NK-92 treated with Interleukin-12 subunit alpha and Interleukin-12 subunit beta, amount 100 ng/mL, for 24 hours (cell line): ENCODE measurements at regions not wholly inside any gene's neighbourhood (a gene's known extent, or its start where the extent isn't known, plus 50 kb on each side); places are given as distances from the start of the nearest gene placed in this dataset.
"Not testable (repeated sequence)": the region's sequence is repeated elsewhere in the genome, so short reads cannot be mapped to it uniquely, and the experiment has no call there.

Experiments used
- DNase-seq: peaks from one replicate; lab custom pipeline; 2025; lab: John Stamatoyannopoulos, UW

DNA sequence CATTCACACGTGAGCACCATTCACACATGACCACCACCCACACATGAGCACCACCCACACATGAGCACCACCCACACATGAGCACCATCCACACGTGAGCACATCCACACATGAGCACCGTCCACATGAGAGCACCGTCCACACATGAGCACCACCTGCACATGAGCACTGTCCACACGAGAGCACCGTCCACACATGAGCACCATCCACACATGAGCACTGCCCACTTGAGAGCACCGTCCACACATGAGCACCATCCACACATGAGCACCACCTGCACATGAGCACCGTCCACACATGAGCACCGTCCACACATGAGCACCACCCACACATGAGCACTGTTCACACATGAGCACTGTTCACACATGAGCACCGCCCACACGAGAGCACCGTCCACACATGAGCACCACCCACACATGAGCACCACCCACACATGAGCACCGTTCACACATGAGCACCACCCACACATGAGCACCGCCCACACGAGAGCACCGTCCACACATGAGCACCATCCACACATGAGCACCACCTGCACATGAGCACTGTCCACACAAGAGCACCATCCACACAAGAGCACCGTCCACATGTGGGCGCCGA, 471.3 kb upstream of the SALL3 start:
- DNase-seq = not testable (repeated sequence)

DNA sequence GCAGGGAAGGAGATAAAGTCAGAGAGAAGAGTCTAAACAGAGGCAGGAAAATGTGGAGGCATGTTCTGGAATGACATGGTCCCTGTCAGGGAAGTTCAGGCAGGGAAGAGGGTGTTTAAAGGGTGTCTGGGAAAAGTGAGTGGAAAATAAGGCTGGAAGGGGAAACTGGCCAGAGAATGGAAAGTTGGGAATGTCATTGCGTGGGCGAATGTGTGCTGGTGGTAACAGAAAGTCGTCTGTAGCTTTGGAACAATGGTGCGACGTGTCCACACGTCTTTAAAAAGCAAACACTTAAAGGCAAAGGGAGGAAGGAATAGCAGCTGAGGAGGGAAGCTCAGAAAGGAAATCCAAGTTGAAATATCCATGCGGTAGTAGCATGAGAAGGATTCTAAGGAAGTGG, 469.5 kb upstream of the SALL3 start:
- DNase-seq = no peak

DNA sequence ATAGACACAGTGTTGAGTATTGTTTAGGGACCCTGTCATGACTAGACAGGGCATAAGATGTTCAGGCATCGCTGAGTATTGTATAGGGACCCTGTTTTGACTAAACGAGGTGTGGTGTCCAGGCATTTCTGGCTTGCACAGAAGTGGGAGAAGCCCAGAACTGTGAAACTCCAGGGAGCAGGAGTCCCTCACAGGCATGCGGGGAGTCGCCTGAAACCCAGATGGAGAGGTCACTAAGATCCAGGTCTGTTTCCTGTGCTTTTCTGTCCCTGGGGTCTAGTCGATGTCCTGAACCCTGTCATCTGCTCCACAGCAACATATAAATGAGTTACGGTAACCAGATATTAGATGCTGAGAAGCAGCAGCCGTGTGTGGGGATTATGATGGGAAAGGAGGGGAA, 469.0 kb upstream of the SALL3 start:
- no peak for DNase-seq

DNA sequence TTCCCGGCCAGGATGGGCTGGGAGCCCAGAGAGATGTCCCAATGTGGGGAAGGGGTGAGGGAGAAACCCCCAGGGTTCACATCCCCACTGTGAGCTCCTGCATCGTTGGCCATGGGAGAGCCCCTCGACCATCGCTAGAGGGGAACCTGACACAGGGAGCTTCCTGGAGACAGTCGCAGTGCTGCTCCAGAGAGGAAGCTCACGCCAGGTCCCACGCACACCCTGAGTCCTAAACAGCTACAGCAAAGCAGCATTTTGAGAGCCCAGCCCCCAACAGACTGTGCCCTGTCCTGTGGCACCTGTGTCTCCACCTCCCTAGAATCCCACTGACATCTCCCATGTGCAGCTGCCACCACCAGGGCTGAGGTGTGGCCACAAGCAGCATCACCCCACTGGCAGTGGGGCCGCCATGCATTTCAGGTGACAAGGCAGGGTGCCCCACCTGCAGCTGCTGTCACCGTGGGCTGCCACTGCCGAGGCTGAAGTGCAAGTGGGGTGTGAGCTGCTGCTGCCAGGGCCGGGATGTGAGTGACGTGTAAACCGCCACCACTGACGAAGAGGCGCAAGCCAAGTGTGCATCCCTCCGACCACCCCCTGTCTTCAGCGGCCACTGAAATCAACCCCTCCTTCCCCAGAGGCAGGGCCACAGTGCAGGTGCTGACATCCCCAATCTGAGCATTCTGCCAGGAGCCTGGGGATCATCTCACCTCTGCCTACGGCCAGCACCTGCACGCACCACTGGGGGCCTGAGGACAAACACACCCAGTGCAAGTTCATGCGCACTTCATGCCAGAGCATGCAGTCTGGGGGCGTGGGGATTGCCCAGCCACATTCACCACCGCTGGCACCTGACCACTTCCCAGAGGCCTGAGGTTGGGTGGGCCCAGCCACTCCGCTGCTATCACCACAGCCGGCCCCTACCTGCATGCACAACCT, 467.7 kb upstream of the SALL3 start:
- DNase-seq = no peak

DNA sequence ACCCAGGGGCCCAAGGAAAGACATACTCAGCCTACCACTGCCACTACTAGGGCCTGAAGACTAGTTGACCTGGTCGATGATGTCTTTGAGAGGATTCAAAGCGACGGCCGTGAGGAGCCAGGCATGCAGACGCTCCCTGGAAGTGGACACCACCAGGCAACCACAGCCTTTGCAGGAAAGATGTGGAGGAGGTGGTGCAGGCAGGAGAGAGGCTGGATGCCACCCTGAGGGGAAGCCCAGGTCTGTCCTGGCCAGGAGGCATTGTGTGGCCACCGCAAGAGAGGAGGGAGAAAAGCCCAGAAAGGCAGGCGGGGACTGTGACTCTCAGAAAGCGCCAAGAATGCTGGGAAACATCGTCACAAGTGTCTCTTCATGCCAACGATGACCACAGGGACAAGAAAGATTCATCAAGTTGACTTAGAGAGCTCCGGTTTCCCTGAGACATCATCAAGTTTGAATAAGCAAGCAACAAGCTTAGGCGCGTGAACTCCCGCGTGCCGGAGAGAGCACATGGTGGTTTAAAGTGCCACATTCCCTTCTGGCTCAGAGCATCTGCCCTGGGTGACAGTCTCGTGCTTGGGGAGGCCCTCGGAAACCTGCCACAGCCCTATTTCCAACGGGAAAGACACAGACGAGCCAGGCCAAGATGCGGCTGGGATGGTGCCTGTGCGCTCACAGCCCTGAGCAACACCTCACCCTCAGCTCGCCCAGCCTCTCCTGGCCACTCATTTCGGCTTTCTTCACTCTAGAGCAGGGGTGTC, 464.5 kb upstream of the SALL3 start:
- DNase-seq = no peak

DNA sequence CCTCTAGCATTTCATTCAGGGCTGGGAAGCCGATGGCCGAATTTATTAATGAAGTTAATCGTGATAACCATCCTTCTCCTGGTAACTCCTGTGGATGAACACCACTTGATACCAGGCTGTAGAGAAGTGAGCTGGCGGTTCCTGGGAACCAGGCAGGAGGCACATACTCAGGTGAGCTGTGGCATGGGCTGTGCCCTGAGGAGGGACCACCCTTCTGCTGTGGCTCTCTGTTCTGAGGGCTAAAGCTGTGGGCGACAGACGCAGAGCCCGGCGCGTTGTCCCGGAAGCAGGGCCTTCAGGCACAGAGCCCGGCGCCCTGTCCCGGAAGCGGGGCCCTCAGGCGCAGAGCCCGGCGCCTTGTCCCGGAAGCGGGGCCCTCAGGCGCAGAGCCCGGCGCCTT, 462.3 kb upstream of the SALL3 start:
- no peak for DNase-seq

DNA sequence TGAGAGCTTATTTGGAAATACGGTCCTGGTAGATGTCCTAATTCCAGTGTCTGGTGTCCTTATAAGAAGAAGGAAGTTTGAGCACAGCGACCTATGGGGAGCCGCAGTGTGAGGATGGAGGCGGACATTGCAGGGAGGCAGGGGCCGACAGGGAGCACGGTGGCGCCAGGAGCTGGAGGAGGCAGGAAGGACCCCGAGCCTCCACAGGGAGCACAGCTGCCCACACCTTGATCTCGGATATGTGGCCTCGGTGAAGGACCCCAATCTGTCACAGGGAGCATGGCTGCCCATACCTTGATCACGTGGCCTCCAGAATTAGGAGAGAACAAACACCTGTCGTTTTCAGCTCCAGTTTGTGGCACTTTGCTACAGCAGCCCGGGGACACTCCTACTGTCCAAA, 461.6 kb upstream of the SALL3 start:
- no peak for DNase-seq

DNA sequence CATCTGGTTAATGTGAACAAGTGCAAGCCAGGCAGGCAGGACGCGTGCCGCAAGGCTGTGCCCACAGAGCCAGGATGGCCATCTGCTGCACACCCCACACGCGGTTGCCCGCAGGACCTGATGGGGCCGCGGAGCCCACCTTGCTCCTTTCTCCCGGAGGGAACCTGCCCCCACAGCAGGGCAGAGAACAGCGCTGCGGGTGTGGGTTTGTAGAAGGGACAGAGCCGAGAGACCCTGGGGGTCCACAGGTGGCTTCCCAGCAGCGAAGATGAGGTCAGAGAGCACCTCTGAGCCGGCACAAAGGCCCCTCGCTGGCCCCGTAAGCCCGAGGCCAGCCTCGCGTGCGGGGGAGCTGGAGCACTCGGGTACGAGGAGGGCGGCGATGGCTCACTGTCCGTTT, 460.8 kb upstream of the SALL3 start:
- DNase-seq = no peak

DNA sequence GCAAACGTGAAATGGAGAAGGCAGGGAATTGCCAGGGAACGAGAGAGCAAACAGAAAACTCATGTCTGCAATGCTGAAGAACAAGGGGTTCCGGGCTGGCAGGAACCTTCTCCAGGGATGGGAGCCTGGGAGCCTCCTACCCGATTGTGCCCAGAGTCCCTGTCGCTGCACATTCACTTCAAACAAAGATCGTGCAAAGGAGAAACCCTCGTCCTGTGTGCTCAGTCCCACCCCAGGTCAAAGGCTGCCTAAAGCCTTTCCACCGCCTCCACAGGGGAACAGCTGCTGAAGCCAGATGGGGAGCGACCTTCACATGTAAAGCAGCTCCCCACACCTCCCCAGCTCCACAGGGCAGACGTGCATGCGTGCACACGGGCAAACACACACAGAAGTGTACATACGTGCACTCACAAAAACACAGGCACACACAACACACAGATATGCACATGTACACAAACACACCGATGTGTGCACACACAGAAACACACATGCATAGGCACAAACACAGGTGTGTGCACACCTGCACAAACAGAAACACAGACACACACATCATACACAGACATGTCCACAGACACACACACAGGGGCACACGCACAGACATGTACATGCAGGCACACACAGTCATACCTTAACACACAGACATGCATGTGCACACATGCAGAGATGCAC, 460.1 kb upstream of the SALL3 start:
- DNase-seq = no peak

DNA sequence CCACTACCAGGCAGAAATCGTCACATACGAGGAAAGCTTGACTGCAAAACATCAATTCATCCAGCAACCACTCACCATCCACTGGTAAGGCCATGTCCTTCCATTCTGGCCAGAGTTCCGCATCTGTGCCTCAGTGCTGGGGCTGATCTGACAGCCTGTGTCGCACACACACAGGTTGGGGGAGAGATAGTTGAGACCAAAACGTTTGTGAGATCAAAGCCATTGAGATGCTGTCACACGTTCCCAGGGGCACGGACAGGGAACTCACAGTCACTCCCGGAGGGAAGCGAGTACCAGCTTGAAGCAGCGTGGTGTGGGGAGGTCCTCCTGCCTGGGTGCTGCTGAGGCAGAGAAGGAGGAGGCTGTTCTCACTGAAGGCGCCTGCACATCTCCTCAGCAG, 458.5 kb upstream of the SALL3 start:
- no peak for DNase-seq

DNA sequence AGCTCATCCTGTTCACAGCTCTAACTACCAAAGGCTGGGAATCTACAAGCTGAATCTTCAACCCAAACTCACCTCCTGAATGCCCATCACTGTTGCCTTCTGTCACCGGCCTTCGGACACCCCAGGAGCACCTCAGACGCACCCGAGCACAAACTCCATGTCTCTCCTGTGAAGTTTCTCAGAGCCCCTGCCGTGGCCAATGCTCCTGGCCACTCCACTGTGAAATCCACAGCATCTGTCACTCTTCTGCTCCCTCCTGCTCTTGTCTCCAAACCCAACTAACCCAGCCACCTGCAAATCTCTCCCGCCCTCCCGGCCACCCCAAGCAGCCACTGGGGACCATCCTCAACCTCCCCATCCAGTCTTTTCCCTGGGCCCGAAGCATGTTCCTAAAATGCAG, 457.9 kb upstream of the SALL3 start:
- DNase-seq = no peak

DNA sequence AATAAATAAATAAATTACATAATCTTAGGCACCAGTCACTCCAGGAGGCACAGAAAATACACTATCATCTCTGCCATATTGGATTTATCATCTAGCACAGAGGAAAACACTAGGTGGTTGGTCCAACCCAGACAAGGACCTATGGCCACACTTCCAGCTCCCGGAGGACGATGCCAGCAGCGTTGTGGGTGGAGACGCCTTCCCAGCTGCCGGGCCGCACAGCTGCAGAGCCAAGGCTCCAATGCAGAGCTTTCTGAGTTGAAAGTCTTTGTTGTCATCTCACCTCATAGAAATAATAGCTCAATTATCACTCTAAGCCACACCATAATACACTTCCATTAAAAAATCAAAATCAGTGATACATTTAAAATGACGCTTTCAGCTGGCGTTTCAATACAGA, 457.1 kb upstream of the SALL3 start:
- no peak for DNase-seq

DNA sequence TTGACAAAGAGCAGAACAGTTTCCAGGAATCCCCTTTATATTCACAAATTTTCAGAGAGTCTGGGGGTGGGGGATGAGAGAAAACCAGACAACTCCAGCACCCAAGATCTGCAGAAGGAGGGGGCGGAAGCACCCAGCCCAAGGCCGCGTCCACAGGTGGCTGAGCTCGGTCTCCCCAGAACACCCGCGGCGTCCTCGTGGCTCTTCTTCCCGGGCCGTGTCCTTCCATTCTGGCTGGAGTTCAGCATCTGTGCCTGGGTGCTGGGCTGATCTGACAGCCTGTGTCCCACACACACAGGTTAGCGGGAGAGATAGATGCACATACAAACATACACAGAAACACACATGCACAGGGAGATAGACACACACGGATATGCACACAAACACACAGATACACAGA, 455.8 kb upstream of the SALL3 start:
- DNase-seq = no peak

DNA sequence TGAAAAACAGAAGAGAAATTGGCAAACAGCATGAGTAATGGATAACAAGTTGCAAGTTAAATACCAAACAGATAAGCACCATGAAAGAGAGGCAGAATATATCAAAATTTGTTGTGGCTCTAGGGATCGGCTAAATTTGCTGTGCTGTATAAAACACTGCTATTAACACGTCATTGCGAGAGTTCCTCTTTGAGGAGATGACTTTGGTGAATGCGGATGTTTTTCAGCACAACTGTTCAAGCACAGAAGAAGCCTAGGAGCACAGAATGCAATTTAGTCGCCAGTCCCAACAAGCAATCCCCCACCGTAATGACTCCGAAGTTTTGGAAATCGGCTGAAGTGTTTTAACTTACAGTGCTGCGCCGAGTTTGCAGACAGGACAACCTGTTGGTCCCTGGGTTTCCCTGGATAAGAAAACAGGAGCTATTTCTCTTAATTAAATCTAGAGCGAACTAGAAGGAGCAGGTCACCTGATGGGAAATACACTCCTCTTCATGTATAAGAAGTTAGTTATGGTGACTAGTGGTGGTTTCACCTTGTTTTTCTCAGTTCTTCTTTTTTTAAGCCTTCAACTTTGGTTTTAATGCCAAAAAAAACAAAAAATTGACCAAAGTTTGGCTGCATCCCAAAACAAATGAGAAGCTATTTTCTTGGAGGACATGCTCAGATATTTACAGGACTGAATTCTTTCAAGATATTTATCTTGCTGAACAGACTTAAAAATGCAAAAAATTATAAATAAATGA, 454.1 kb upstream of the SALL3 start:
- no peak for DNase-seq

DNA sequence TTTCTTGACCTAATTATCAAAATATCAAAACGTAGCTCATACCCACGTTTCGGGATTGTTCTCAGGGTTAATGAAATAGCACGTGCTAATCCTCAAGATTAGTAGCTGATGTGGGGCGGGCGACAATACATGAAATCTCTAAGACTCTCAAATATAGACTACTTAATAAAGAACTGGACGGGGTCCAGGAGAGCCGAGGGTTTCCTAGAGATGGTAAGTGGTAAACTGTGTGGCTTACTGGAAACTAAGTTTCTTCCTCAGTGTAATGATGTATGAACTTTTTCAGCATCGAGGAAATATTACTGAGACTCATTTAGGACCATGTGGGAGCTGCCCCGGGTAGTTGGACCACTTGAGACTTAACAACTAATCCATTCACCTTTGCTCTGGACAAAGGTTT, 453.3 kb upstream of the SALL3 start:
- no peak for DNase-seq

DNA sequence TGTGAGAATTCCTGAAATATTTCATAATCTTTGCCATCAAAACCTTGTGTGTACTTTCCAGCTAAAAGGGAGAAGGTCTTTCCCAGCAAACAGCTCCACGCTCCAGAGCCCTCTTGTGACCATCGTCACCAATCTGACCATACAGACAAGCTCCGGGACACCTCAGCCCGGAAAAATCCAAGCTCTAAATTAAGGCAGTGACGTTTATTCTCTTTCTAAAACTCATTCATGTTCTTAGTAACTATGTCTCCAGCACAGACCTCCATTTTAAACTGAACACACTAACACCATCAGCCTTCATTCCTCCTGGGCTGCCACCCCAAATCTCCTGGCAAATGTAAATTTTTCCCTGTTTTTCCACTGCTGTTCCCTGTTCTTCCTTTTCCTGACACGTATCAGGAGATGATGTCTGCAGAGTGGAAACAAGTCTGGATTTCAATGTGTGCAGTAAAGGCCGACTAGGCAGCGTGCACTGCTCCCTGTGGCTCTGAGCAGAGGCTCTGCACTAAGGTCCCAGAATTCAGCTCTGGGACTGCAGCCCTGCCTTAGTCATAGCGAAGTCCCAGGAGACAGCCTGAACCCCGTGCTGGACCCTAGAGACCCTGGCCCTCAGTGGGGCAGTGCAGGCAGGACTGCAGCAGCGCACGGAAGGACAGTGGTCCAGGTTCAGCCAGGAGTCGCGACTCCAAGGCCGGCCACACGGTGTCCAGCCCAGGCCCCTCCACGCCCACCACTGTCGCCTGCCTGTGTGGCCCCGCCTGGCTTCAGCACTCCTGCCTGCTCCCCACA, 452.5 kb upstream of the SALL3 start:
- DNase-seq = no peak

DNA sequence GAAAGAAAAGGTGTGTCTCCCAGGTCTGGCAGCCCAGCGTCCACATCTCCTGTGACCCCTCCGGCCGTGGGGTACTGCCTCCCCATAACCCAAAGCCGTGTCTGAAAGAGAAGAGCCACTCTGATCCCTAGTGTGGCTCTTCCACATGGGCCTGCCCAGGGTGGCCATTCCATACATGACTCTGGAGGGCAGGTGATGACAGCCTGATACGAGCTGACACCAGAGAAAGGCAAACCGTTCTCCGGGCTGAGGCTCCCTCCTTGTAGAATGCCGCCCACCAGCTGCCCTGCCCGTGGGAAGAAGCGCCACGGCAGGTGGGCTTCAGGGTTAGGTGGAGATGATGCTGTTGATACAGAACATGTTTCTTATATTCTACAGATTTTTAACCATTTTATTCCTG, 451.6 kb upstream of the SALL3 start:
- no peak for DNase-seq

DNA sequence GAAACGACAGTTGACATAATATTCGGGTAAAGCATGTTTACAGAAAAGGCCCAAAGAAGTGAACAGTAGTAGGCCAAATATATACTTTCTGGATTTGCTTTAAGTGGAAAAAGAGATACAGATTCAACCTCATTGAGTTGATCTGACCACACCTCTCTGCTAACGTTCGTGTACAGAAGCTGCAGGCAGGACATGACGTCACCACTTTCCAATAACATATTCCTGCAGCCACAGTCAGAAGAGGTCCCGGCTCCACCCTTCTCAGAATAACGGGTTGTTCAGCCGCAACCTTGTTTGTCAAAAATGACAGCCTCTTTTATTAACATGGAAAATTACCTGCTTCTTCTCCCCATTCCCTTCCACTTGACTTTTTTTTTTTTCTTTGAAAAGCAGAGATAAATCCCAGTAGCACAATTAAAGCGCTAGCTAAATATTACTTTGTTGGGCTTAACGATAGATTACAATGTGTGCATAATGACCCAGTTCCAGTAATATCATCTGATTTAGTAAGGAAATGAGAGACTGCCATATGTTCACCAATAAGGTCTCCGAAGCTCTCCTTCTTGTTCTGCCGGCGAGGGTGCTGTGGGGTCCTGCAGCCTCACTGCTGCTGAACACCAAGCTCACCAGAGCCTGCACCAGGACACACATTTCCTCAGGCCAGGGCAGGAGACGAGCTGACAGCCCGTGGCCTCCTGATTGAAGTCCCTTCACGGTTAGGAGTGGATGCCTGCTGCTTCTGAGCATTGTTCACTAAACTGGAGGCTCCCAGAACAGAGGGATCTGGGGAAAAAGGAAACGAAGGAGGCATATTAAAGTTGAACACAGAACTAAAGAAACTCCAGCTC, 451.0 kb upstream of the SALL3 start:
- no peak for DNase-seq

DNA sequence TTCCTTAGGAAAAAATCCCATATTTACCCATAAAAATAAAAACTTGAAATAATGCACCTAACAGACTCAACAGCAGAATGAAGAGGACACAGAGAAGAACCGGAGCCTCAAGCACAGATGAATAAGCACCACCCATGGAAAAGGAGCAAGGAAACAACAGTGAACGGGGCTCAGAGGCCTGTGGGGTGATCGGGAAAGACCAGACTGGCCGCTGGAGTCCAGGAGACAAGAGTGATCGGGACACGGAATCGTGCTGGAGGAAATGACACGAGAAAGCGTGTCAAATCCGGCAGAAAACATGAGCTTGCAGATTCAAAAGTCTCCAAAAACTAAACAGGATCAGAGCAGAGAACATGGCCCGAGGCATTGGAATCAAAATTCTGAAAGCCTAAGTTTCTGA, 448.0 kb upstream of the SALL3 start:
- DNase-seq = no peak
